CD8-positive, alpha-beta memory T cell (primary cell): ENCODE measurements at regions not wholly inside any gene's neighbourhood (a gene's known extent, or its start where the extent isn't known, plus 50 kb on each side); places are given as distances from the start of the nearest gene placed in this dataset.

ENCODE experiments used
- CTCF ChIA-PET: fragments of 350-600 bp; sonication (Branson Sonifier 250); formaldehyde crosslinking; loops from one replicate; lab custom pipeline; 2021; ENCODE audit warnings: antibody characterized with exemption; lab: Charles Lee
- POLR2A ChIA-PET: fragments of 350-600 bp; sonication (Branson Sonifier 250); formaldehyde crosslinking; loops from one replicate; lab custom pipeline; 2021; ENCODE audit warnings: antibody characterized with exemption; lab: Charles Lee
- DNase-seq, 5 donors: peaks; one replicate each; pipeline versions ENCODE4 v3.0.0 to v3.0.0-alpha.2; 2020 to 2022; ENCODE audit warnings: mixed read lengths in 1 of 5
- H3K27ac ChIP-seq: one replicate; pipeline ENCODE4 v1.7.0; 2013; ENCODE audit warnings: low read depth, mild to moderate bottlenecking, low read length, moderate library complexity
- H3K27me3 ChIP-seq: 2 replicates; pipeline ENCODE4 v1.7.0; 2013; ENCODE audit warnings: low read length, mild to moderate bottlenecking; ENCODE audit not compliant: insufficient read depth, poor library complexity, severe bottlenecking
- H3K36me3 ChIP-seq: 2 replicates; pipeline ENCODE4 v1.7.0; 2013; ENCODE audit warnings: mild to moderate bottlenecking, low read length, moderate library complexity; ENCODE audit not compliant: insufficient read depth
- H3K4me1 ChIP-seq: 2 replicates; pipeline ENCODE4 v1.7.0; 2013; ENCODE audit warnings: mild to moderate bottlenecking, low read length, moderate library complexity; ENCODE audit not compliant: insufficient read depth
- H3K4me3 ChIP-seq: 2 replicates; pipeline ENCODE4 v1.7.0; 2013; ENCODE audit warnings: mild to moderate bottlenecking, low read length
- H3K9me3 ChIP-seq: 2 replicates; pipeline ENCODE4 v1.7.0; 2013; ENCODE audit warnings: mild to moderate bottlenecking, low read length
- H3K27ac Mint-ChIP-seq, 8 donors: one replicate each; pipeline ENCODE4 v1.8.0; 2020 to 2021; ENCODE audit warnings: mixed read lengths in 8 of 8, mild to moderate bottlenecking in 6 of 8, inconsistent platforms in 3 of 8, moderate library complexity in 3 of 8
- H3K27me3 Mint-ChIP-seq, 2 donors: one replicate each; pipeline ENCODE4 v1.8.0; 2020 to 2021; ENCODE audit warnings: mixed read lengths in 2 of 2, mild to moderate bottlenecking in 1 of 2, moderate library complexity in 1 of 2
- H3K36me3 Mint-ChIP-seq, 3 donors: one replicate each; pipeline ENCODE4 v1.8.0; 2020 to 2021; ENCODE audit warnings: mixed read lengths in 3 of 3, inconsistent platforms in 1 of 3, mild to moderate bottlenecking in 1 of 3
- H3K4me1 Mint-ChIP-seq, 3 donors: one replicate each; pipeline ENCODE4 v1.8.0; 2020 to 2021; ENCODE audit warnings: mixed read lengths in 3 of 3, inconsistent platforms in 1 of 3, mild to moderate bottlenecking in 1 of 3
- H3K4me3 Mint-ChIP-seq, 7 donors: one replicate each; pipeline ENCODE4 v1.8.0; 2020 to 2021; ENCODE audit warnings: mixed read lengths in 7 of 7, mild to moderate bottlenecking in 6 of 7, moderate library complexity in 4 of 7, inconsistent platforms in 2 of 7
- H3K9me3 Mint-ChIP-seq, 5 donors: one replicate each; pipeline ENCODE4 v1.8.0; 2020 to 2022; ENCODE audit warnings: mixed read lengths in 5 of 5, mild to moderate bottlenecking in 3 of 5, moderate library complexity in 2 of 5, inconsistent platforms in 1 of 5

- H3K4me1 Mint-ChIP-seq, result no peaks in the 10 kb centered on the region
- ChIA-PET POLR2A (no interaction called here), CTCF (no interaction called here)
- no peak overlapping the region for H3K27ac ChIP-seq
- no peak for DNase-seq
- H3K9me3 ChIP-seq, result no peaks in the 10 kb centered on the region
- H3K27me3 Mint-ChIP-seq, result no peaks in the 10 kb centered on the region
- H3K36me3 ChIP-seq, result no peaks in the 10 kb centered on the region
- H3K4me3 Mint-ChIP-seq, result no peak overlapping the region
- no peak overlapping the region for H3K27ac Mint-ChIP-seq
- no peaks in the 10 kb centered on the region for H3K27me3 ChIP-seq
- no peak overlapping the region for H3K4me3 ChIP-seq
- peaks cover 0 to 33% (median 12%) of the 10 kb centered on the region in 5 donors for H3K9me3 Mint-ChIP-seq
- H3K4me1 ChIP-seq, result no peaks in the 10 kb centered on the region
- H3K36me3 Mint-ChIP-seq, result no peaks in the 10 kb centered on the region
Measured at GRCh38 chr14:84533181-84533725, 996.7 kb upstream of the FLRT2 start.

- Mint-ChIP-seq H3K4me3 (no peak overlapping the region), H3K9me3 (peaks cover 0 to 31% (median 12%) of the 10 kb centered on the region in 5 donors), H3K36me3 (no peaks in the 10 kb centered on the region), H3K27ac (no peak overlapping the region), H3K4me1 (no peaks in the 10 kb centered on the region), H3K27me3 (no peaks in the 10 kb centered on the region)
- H3K4me1 ChIP-seq, result no peaks in the 10 kb centered on the region
- H3K4me3 ChIP-seq, result no peak overlapping the region
- H3K27me3 ChIP-seq, result no peaks in the 10 kb centered on the region
- POLR2A ChIA-PET, result no interaction called here
- no peak for DNase-seq
- no peaks in the 10 kb centered on the region for H3K36me3 ChIP-seq
- no peaks in the 10 kb centered on the region for H3K9me3 ChIP-seq
- H3K27ac ChIP-seq, result no peak overlapping the region
- CTCF ChIA-PET, result no interaction called here
Measured at GRCh38 chr14:84533791-84534190, 996.2 kb upstream of the FLRT2 start.

- no peaks in the 10 kb centered on the region for H3K36me3 Mint-ChIP-seq
- no peaks in the 10 kb centered on the region for H3K4me1 Mint-ChIP-seq
- Histone ChIP-seq H3K27ac (no peak overlapping the region), H3K9me3 (no peaks in the 10 kb centered on the region), H3K4me3 (no peak overlapping the region), H3K27me3 (no peaks in the 10 kb centered on the region), H3K4me1 (no peaks in the 10 kb centered on the region), H3K36me3 (no peaks in the 10 kb centered on the region)
- no peak overlapping the region for H3K27ac Mint-ChIP-seq
- no peak for DNase-seq
- CTCF ChIA-PET, result no interaction called here
- POLR2A ChIA-PET, result no interaction called here
- no peak overlapping the region for H3K4me3 Mint-ChIP-seq
- H3K9me3 Mint-ChIP-seq, result peaks cover 0 to 28% (median 6%) of the 10 kb centered on the region in 5 donors
- H3K27me3 Mint-ChIP-seq, result no peaks in the 10 kb centered on the region
Measured at GRCh38 chr14:84535484-84535883, 994.5 kb upstream of the FLRT2 start.

GRCh38 chr14:84535976-84536375 is 994.0 kb upstream of the FLRT2 start:
- CTCF ChIA-PET, result no interaction called here
- no peak overlapping the region for H3K27ac Mint-ChIP-seq
- POLR2A ChIA-PET, result no interaction called here

GRCh38 chr14:84541018-84541417 is 988.9 kb upstream of the FLRT2 start:
- H3K9me3 ChIP-seq, result no peaks in the 10 kb centered on the region
- CTCF ChIA-PET, result no interaction called here
- H3K36me3 ChIP-seq, result no peaks in the 10 kb centered on the region
- no peak overlapping the region for H3K27ac ChIP-seq
- DNase-seq, result no peak
- no peaks in the 10 kb centered on the region for H3K4me1 ChIP-seq
- Mint-ChIP-seq H3K4me3 (no peak overlapping the region), H3K9me3 (peaks cover 0 to 12% (median 5%) of the 10 kb centered on the region in 5 donors), H3K27ac (no peak overlapping the region), H3K27me3 (no peaks in the 10 kb centered on the region), H3K36me3 (no peaks in the 10 kb centered on the region), H3K4me1 (no peaks in the 10 kb centered on the region)
- H3K27me3 ChIP-seq, result no peaks in the 10 kb centered on the region
- no peak overlapping the region for H3K4me3 ChIP-seq
- POLR2A ChIA-PET, result no interaction called here

More at GRCh38 chr14:84535976-84536375, 994.0 kb upstream of the FLRT2 start:
- H3K27ac ChIP-seq, result no peak overlapping the region
- DNase-seq, result no peak
- no peaks in the 10 kb centered on the region for H3K4me1 ChIP-seq
- H3K4me3 ChIP-seq, result no peak overlapping the region
- peaks cover 0 to 33% (median 8%) of the 10 kb centered on the region in 5 donors for H3K9me3 Mint-ChIP-seq
- H3K4me1 Mint-ChIP-seq, result no peaks in the 10 kb centered on the region
- no peaks in the 10 kb centered on the region for H3K27me3 ChIP-seq
- H3K4me3 Mint-ChIP-seq, result no peak overlapping the region
- no peaks in the 10 kb centered on the region for H3K27me3 Mint-ChIP-seq
- no peaks in the 10 kb centered on the region for H3K36me3 Mint-ChIP-seq
- no peaks in the 10 kb centered on the region for H3K9me3 ChIP-seq
- no peaks in the 10 kb centered on the region for H3K36me3 ChIP-seq

- Mint-ChIP-seq H3K4me1 (no peaks in the 10 kb centered on the region), H3K27me3 (no peaks in the 10 kb centered on the region), H3K36me3 (no peaks in the 10 kb centered on the region), H3K9me3 (peaks cover 0 to 11% (median 5%) of the 10 kb centered on the region in 5 donors), H3K27ac (no peak overlapping the region), H3K4me3 (no peak overlapping the region)
- ChIA-PET POLR2A (no interaction called here), CTCF (no interaction called here)
- H3K9me3 ChIP-seq, result no peaks in the 10 kb centered on the region
- no peaks in the 10 kb centered on the region for H3K27me3 ChIP-seq
- no peaks in the 10 kb centered on the region for H3K4me1 ChIP-seq
- H3K4me3 ChIP-seq, result no peak overlapping the region
- no peak for DNase-seq
- H3K27ac ChIP-seq, result no peak overlapping the region
- no peaks in the 10 kb centered on the region for H3K36me3 ChIP-seq
Measured at GRCh38 chr14:84543859-84544258, 986.1 kb upstream of the FLRT2 start.

GRCh38 chr14:84544486-84545131 is 985.3 kb upstream of the FLRT2 start:
- Mint-ChIP-seq H3K9me3 (peaks cover 2 to 11% (median 5%) of the 10 kb centered on the region in 5 donors), H3K4me3 (no peak overlapping the region), H3K27ac (no peak overlapping the region), H3K36me3 (no peaks in the 10 kb centered on the region), H3K27me3 (no peaks in the 10 kb centered on the region), H3K4me1 (no peaks in the 10 kb centered on the region)
- H3K4me1 ChIP-seq, result no peaks in the 10 kb centered on the region
- CTCF ChIA-PET, result no interaction called here
- no peaks in the 10 kb centered on the region for H3K27me3 ChIP-seq
- no peak for DNase-seq
- POLR2A ChIA-PET, result no interaction called here
- H3K27ac ChIP-seq, result no peak overlapping the region
- H3K36me3 ChIP-seq, result no peaks in the 10 kb centered on the region
- H3K4me3 ChIP-seq, result no peak overlapping the region
- H3K9me3 ChIP-seq, result no peaks in the 10 kb centered on the region

- Histone ChIP-seq H3K27ac (no peak overlapping the region), H3K36me3 (no peaks in the 10 kb centered on the region), H3K9me3 (no peaks in the 10 kb centered on the region), H3K4me1 (no peaks in the 10 kb centered on the region), H3K4me3 (no peak overlapping the region), H3K27me3 (no peaks in the 10 kb centered on the region)
- Mint-ChIP-seq H3K27ac (no peak overlapping the region), H3K9me3 (peaks cover 5 to 9% (median 6%) of the 10 kb centered on the region in 5 donors), H3K27me3 (no peaks in the 10 kb centered on the region), H3K4me1 (no peaks in the 10 kb centered on the region), H3K4me3 (no peak overlapping the region), H3K36me3 (no peaks in the 10 kb centered on the region)
- POLR2A ChIA-PET, result no interaction called here
- no peak for DNase-seq
- CTCF ChIA-PET, result no interaction called here
Measured at GRCh38 chr14:84546236-84546635, 983.7 kb upstream of the FLRT2 start.
